ENCODE measurements at regions not wholly inside any gene's neighbourhood (a gene's known extent, or its start where the extent isn't known, plus 50 kb on each side); places are given as distances from the start of the nearest gene placed in this dataset.

DNA sequence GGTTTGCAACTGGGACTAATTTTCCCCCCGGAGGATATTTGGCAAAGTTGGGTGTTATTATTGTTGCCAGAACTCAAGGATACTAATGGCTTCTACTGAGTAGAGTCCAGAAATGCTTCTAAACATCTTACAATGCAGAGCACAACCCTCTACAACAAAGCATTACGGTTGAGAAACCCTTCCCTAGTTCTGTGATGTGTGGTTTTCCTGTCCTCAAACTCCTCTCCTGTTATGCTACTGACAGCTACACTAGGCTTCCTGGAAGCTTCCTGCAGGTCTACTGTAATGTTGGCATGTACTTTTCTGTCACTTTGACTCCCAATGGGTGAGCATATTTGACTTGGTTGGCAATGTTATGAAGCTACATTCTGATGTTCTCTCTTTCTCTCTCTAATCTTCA lies 1656.9 kb downstream of the MRPL39 start:
- TF ChIP-seq, protein P1, sequence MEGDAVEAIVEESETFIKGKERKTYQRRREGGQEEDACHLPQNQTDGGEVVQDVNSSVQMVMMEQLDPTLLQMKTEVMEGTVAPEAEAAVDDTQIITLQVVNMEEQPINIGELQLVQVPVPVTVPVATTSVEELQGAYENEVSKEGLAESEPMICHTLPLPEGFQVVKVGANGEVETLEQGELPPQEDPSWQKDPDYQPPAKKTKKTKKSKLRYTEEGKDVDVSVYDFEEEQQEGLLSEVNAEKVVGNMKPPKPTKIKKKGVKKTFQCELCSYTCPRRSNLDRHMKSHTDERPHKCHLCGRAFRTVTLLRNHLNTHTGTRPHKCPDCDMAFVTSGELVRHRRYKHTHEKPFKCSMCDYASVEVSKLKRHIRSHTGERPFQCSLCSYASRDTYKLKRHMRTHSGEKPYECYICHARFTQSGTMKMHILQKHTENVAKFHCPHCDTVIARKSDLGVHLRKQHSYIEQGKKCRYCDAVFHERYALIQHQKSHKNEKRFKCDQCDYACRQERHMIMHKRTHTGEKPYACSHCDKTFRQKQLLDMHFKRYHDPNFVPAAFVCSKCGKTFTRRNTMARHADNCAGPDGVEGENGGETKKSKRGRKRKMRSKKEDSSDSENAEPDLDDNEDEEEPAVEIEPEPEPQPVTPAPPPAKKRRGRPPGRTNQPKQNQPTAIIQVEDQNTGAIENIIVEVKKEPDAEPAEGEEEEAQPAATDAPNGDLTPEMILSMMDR (IDR thresholded peaks at IDR 0.05; ENCODE audit: control extremely low read depth in 1 of 3, insufficient read depth in 1 of 3, low read depth in 1 of 3, low read length in 3 of 3) = no peak
- TF ChIP-seq YY1 (IDR thresholded peaks at IDR 0.05; ENCODE audit: low read depth, low read length) (no peak), EZH2 (IDR thresholded peaks at IDR 0.05; ENCODE audit: low read depth, low read length, severe bottlenecking) (no peak), POU5F1 (IDR thresholded peaks at IDR 0.05; ENCODE audit: low read depth, low read length) (no peak), GABPA (IDR thresholded peaks at IDR 0.05; ENCODE audit: borderline replicate concordance, insufficient read depth, low read length) (no peak), HDAC2 (IDR thresholded peaks at IDR 0.05; ENCODE audit: borderline replicate concordance in 1 of 2, low read depth in 2 of 2, low read length in 2 of 2) (no peak), RXRA (IDR thresholded peaks at IDR 0.05; ENCODE audit: insufficient read depth, low read depth, low read length) (no peak), JUND (IDR thresholded peaks at IDR 0.05; ENCODE audit: low read length) (no peak), GTF2F1 (IDR thresholded peaks at IDR 0.05; ENCODE audit: borderline replicate concordance, low read depth, low read length) (no peak)
- TF ChIP-seq, protein P2, sequence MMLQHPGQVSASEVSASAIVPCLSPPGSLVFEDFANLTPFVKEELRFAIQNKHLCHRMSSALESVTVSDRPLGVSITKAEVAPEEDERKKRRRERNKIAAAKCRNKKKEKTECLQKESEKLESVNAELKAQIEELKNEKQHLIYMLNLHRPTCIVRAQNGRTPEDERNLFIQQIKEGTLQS (IDR thresholded peaks at IDR 0.05; ENCODE audit: insufficient read depth, low read depth, low read length) = no peak
